ENCODE measurements at regions not wholly inside any gene's neighbourhood (a gene's known extent, or its start where the extent isn't known, plus 50 kb on each side); places are given as distances from the start of the nearest gene placed in this dataset.
"Not testable (repeated sequence)": the region's sequence is repeated elsewhere in the genome, so short reads cannot be mapped to it uniquely, and the experiment has no call there.

DNA sequence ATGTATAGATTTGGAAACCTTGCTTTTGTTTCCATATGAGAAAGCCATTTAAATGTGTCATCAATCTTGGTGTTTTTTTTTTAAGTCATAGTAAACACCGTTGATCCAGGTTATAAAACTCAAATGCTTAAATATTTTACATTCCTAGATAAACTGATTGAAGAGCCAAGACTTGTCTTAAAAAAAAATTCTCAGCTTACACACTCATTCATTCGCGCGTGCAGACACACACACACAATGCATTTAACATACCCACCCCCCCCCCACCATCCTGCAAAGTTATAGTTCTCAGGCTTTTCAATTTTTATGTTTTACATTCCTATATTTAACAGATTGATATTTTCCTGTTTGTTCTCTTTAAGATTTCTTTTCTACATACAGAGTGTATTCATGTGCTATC lies 536.4 kb downstream of the PRKD1 start:
- no peak for TF ChIP-seq POLR2A (IDR thresholded peaks at IDR 0.05)
- no peak for TF ChIP-seq EP300 (IDR thresholded peaks at IDR 0.05)
- TF ChIP-seq, protein P1, sequence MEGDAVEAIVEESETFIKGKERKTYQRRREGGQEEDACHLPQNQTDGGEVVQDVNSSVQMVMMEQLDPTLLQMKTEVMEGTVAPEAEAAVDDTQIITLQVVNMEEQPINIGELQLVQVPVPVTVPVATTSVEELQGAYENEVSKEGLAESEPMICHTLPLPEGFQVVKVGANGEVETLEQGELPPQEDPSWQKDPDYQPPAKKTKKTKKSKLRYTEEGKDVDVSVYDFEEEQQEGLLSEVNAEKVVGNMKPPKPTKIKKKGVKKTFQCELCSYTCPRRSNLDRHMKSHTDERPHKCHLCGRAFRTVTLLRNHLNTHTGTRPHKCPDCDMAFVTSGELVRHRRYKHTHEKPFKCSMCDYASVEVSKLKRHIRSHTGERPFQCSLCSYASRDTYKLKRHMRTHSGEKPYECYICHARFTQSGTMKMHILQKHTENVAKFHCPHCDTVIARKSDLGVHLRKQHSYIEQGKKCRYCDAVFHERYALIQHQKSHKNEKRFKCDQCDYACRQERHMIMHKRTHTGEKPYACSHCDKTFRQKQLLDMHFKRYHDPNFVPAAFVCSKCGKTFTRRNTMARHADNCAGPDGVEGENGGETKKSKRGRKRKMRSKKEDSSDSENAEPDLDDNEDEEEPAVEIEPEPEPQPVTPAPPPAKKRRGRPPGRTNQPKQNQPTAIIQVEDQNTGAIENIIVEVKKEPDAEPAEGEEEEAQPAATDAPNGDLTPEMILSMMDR (IDR thresholded peaks at IDR 0.05): no peak
- H3K27me3 ChIP-seq: no peaks in the 10 kb centered on the region
- intact Hi-C loops (cut with DNase I): no loop called here
- 70 to 74% (median 71%) methylated on average over 4 of the region's 4 CpGs for WGBS, 3 donors
- H3K36me3 ChIP-seq: no peaks in the 10 kb centered on the region
- DNase-seq: no peak
- H3K4me1 ChIP-seq (ENCODE audit: insufficient read depth): no peaks in the 10 kb centered on the region
- H3K9me3 ChIP-seq: no peaks in the 10 kb centered on the region
- H3K4me3 ChIP-seq: no peak overlapping the region
- no peak overlapping the region for H3K27ac ChIP-seq

DNA sequence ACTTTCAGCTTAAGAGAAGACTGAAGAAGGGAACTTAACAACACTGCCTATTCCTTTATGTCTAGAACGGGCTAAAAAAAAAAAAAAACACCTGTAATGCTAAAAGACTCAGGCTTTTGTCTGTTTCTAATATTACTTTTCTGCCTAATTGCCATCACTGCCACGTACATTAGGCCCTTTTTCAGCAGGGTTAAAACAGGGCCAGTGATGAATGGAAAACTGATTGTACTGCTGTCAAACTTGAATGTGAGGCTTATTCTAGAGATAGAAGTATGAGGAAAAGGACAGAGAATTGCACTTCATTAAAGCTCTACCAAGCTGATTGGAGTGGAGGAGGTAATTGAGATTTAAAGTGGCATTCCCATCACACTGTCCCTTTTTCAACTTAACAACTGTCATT lies 535.8 kb downstream of the PRKD1 start:
- intact Hi-C loops (cut with DNase I): no loop called here

DNA sequence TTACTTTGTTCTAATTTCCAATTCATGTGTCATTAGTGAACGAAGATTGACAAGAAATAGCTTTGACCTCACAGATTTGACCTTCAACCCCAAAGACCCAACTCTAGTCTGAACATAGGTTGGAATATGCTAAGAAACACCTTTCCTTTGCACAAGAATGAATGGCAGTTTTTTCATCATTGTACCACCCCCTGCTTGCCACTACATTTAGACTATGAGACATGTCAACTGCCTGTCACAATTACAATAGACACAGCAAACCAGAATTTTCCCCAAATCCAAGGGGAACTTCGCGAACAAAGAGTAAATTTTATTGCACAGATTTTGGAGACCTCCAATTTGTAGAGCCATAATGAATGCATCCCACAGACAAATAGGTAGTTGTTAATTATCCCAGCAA lies 535.4 kb downstream of the PRKD1 start:
- Histone ChIP-seq H3K4me1 (ENCODE audit: insufficient read depth) (no peaks in the 10 kb centered on the region), H3K27ac (no peak overlapping the region), H3K9me3 (no peaks in the 10 kb centered on the region), H3K36me3 (no peaks in the 10 kb centered on the region), H3K27me3 (no peaks in the 10 kb centered on the region), H3K4me3 (no peak overlapping the region)
- no peak for TF ChIP-seq POLR2A (IDR thresholded peaks at IDR 0.05)
- no peak for TF ChIP-seq EP300 (IDR thresholded peaks at IDR 0.05)
- TF ChIP-seq, protein P1 (IDR thresholded peaks at IDR 0.05): no peak
- DNase-seq: no peak
- intact Hi-C loops (cut with DNase I): no loop called here
- WGBS, 3 donors: 82 to 94% (median 87%) methylated on average over 3 of the region's 3 CpGs

More for the DNA sequence above, 535.8 kb downstream of the PRKD1 start:
- Histone ChIP-seq H3K4me1 (ENCODE audit: insufficient read depth) (no peaks in the 10 kb centered on the region), H3K27me3 (no peaks in the 10 kb centered on the region), H3K4me3 (no peak overlapping the region), H3K36me3 (no peaks in the 10 kb centered on the region), H3K27ac (no peak overlapping the region), H3K9me3 (no peaks in the 10 kb centered on the region)
- no peak for DNase-seq
- WGBS, 3 donors: 46 to 52% (median 51%) methylated on average over 2 of the region's 2 CpGs
- TF ChIP-seq POLR2A (IDR thresholded peaks at IDR 0.05) (no peak), EP300 (IDR thresholded peaks at IDR 0.05) (no peak)
- TF ChIP-seq, protein P1 (IDR thresholded peaks at IDR 0.05): no peak

DNA sequence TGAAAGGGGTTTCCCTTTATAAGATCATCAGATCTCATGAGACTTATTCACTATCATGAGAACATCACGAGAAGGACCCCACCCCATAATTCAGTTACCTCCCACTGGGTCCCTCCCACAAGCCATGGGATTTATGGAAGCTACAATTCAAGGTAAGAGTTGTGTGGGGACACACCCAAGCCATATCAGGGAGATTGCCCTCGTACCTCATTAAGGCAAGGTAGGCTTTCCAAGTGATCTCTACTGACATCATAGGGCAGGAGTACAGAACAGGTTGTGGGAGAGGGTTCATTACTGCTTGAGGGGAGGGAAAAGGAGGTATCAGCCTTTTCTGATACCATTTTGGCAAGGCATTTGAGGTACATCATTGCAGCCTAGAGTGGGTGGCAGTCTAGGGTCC lies 524.6 kb downstream of the PRKD1 start:
- no peak for DNase-seq
- TF ChIP-seq, protein P1 (IDR thresholded peaks at IDR 0.05): no peak
- TF ChIP-seq EP300 (IDR thresholded peaks at IDR 0.05) (no peak), POLR2A (IDR thresholded peaks at IDR 0.05) (no peak)
- Histone ChIP-seq H3K27ac (no peak overlapping the region), H3K9me3 (no peaks in the 10 kb centered on the region), H3K36me3 (no peaks in the 10 kb centered on the region), H3K4me1 (ENCODE audit: insufficient read depth) (no peaks in the 10 kb centered on the region), H3K4me3 (no peak overlapping the region), H3K27me3 (no peaks in the 10 kb centered on the region)
- 58 to 73% (median 59%) methylated on average over 2 of the region's 2 CpGs for WGBS, 3 donors
- intact Hi-C loops (cut with DNase I): no loop called here

DNA sequence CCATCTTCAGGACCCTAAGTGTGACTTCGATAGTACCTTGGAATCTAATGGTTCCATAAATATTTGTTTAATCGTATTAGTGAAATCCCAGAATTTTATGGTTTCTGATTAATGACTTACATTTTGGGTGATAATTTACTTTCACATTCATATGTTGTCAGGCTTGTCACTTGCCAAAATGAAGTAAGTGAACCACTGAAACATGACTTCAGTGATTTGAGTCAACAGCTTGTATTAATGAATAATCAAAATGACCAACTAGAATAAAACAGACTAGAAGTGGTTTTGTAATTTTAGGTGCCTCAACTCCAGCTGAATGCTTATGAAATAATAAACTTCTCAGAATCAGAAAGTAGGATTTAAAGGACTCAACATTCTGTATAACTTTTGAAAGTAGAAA lies 517.1 kb downstream of the PRKD1 start:
- Histone ChIP-seq H3K4me3 (no peak overlapping the region), H3K9me3 (no peaks in the 10 kb centered on the region), H3K27ac (no peak overlapping the region), H3K27me3 (no peaks in the 10 kb centered on the region), H3K4me1 (ENCODE audit: insufficient read depth) (no peaks in the 10 kb centered on the region), H3K36me3 (no peaks in the 10 kb centered on the region)
- WGBS, 3 donors: 81 to 85% (median 82%) methylated on average over 2 of the region's 2 CpGs
- intact Hi-C loops (cut with DNase I): no loop called here
- DNase-seq: no peak
- TF ChIP-seq, protein P1 (IDR thresholded peaks at IDR 0.05): no peak
- no peak for TF ChIP-seq POLR2A (IDR thresholded peaks at IDR 0.05)
- no peak for TF ChIP-seq EP300 (IDR thresholded peaks at IDR 0.05)

DNA sequence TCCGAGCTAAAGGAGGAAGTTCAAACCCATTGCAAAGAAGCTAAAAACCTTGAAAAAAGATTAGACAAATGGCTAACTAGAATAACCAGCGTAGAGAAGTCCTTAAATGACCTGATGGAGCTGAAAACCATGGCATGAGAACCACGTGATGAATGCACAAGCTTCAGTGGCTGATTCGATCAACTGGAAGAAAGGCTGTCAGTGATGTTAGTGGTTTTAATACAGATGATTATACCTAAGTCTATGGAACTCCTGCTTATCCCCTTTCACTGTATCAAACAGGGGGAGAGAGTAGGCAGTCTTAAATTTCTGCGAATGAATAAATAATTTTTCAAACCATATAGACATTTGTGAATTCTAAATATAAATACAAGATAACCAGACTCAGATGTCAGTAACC lies 512.7 kb downstream of the PRKD1 start:
- intact Hi-C loops (cut with DNase I); H3K9me3 ChIP-seq; H3K36me3 ChIP-seq; DNase-seq; H3K27me3 ChIP-seq; H3K4me3 ChIP-seq; H3K4me1 ChIP-seq (ENCODE audit: insufficient read depth); H3K27ac ChIP-seq: not testable (repeated sequence)
- 69 to 80% (median 74%) methylated on average over 5 of the region's 5 CpGs for WGBS, 3 donors
